GM04504 (cell line): ENCODE measurements at regions not wholly inside any gene's neighbourhood (a gene's known extent, or its start where the extent isn't known, plus 50 kb on each side); places are given as distances from the start of the nearest gene placed in this dataset.

ENCODE experiments used
- DNase-seq: peaks from one replicate; pipeline ENCODE4 v3.0.0-alpha.2; 2012; ENCODE audit warnings: low read depth

DNA sequence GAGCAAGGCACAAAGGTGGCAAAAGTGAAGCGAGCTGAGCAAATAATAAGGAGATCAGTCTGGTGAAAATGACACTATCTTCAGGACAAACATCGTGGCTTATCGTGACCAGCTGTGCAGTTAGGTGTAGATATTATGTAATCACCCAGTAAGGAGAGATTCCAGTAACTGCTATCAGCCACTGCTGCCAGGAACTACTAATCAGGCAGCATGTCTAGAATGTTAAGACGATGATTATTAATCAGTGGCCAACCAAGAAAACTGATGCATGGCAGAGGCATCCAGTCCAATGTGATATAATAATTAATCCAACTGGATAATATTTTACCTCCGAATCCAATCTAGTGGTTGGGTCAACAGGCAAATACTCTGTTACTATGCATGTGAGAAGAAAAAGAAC lies 252.7 kb upstream of the ZPLD1 start:
- DNase-seq = no peak

- DNase-seq = no peak
Observed at GRCh38 chr3:102183186-102183585, 251.6 kb upstream of the ZPLD1 start.

DNA sequence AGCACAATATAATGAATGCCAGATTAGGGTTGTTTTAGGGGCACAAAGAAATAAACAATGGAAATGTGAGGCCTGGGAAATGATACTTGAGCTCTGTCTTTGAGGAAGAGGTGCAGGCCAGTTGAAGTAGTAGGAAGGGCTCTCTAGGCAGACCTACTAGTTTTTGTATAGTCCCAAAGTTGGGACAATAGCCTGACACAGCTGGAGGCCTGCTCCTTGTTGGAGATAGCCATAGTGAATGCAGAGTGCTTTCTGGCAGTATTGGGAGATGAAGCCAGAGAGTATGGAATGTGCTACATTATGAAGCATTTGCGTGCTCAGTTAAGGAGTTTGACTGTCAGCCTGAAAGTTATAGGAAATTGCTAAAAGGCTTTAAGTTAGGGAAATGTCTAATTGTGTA lies 251.2 kb upstream of the ZPLD1 start:
- no peak for DNase-seq

DNA sequence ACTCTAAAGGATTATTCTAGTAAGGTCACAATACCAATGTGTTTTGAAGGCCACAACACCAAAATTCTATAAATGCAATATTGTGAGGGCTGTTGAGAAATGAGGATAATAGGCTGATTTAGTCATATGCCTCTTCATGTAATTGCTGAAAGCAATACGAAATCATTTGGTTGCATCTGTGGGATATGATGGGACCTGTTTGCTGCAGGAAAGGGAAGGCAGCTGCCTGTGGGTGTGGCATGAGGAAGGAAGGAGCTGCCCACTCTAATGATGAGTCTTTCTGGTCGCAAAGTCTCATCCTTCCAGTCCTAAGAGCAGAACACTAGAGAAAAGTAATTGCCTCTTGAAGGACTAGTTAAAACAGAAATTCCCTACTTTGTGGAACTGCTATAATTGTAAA lies 245.3 kb upstream of the ZPLD1 start:
- DNase-seq = no peak

DNA sequence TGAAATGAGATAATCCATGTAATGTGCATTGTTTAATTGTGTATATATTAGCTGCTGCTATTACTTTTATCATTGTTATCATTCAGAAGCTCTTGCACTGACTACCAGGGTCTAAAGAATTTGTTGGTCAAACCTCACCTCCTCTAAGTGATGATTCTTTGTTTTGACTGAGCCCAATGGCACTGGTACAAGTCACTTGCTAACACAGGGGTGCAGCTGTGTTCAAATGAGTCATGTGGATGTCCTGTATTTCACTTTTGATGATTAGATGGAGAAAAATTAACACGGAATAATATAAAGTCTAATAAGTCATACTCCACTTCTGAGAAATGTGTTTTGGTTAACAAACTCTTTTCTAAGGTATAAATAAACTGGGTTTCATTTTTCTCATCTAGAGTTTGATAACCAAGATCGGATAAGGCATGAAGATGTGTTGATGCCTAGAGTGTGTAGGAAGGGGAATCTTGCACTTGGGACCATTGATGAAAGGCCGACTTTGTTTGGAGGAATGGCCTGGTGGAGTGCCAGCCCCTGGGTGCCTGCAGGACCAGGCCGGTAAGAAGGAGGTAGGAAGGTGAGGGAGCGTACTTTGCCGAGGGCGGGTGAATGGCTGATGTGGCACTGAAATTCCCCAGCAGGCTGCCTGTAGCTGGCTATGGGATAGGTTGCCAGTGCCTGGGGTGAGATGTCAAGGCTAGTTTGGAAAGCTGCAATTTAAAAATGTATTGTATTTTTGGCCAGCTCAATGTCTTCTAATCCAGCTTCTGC lies 244.7 kb upstream of the ZPLD1 start:
- DNase-seq = no peak

GRCh38 chr3:102192575-102192974 lies 242.2 kb upstream of the ZPLD1 start:
- no peak for DNase-seq

GRCh38 chr3:102193255-102193654 lies 241.6 kb upstream of the ZPLD1 start:
- no peak for DNase-seq

DNA sequence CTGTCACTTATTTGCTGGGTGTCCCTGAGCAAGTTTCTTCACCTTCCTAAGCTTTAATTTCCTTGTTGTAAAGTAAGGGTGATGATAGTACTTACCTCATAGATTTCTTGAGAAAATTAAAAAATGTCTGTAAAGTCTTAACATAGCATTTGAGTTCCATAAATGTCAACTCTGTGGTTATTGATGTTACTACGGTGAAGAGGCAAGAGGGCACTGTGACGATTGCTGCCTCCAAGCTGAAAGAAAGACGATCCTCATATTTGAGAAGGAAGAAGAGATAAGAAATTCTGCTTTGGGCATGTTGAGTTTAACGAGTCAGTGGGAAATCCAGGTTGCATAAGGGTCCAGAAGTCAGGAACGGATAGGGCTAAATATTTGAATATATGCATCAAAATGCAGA lies 240.8 kb upstream of the ZPLD1 start:
- no peak for DNase-seq

DNA sequence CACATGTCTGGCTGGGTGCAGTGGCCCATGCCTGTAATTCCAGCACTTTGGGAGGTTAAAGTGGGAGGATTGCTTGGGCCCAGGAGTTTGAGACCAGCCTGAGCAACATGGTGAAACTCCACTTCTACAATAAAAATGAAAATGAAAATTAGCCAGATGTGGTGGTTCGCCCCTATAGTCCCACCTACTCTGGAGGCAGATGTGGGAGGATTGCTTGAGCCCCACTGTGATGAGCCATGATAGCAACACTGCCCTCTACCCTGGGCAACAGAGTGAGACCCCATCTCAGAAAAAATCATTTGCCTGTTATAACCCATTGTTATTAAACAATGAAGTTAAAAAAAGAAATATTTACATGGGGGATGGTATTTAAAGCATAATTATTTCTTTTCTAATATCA lies 240.1 kb upstream of the ZPLD1 start:
- no peak for DNase-seq

GRCh38 chr3:102195198-102195948 lies 239.4 kb upstream of the ZPLD1 start:
- DNase-seq = no peak

- DNase-seq = no peak
Observed at GRCh38 chr3:102200126-102200525, 234.7 kb upstream of the ZPLD1 start.

DNA sequence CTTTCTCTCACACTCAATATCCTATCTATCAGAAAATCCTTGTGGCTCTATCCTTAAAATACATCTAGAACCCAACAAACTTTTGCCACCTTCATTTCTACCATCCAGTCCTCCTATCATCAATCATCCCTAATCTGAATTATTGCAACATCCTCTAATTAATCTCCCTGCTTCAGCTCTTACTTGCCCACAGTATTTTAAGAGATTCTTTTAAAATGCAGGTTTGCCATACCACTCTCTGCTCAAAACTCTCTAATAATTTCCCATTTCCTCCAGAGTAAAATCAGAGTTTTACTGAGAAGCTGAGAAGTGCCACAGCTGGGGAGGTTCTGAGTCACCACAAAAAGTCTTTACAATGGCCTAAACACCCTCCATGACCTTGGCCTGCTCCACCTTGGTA lies 234.3 kb upstream of the ZPLD1 start:
- no peak for DNase-seq

GRCh38 chr3:102205647-102206046 lies 229.2 kb upstream of the ZPLD1 start:
- DNase-seq = no peak

DNA sequence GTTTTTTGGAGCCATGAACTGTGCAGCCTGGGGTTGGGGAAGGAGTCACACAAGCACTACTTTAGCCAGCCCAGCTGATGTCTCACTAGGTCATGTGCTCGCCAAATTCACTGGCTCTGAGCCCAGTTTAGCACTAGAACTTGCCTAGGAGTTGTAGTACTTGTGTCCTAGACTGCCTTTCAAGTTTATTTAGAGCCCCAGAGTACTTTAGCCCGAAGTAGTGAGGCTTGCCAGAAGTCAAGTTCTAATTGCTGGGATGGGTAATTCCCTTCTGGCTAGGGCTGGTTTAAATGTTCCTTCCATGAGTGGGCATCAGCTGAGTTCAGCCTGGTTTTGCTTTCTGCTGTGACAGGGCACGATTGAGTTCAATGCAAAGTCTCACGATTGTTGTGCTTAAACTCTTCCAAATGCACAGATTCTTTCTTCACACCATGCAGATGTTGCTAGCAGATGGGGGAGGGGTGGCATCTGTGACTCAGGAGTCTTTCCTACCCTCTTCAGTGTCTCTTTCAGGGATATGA lies 228.2 kb upstream of the ZPLD1 start:
- peak; percentile 83 for DNase-seq

DNA sequence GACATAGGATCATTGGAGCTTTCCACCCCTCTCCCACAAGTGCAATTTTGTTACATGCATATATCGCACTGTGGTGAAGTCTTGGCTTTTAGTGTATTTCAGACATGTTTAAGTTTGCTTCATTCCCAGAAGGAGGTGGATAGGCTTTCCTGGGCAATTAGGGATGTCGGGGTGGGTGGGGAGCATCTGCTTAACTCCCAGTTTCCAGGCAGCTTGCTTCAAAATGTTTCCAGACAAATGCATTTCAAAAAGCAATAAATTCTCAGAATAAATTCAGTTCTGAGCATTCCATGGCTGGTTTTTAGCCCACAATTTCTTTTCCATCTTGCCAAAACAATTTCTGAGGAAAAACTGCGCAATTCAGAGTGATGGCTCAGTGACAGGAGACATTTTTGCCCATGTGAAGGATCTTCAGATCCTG lies 227.7 kb upstream of the ZPLD1 start:
- DNase-seq = peak; percentile 75

DNA sequence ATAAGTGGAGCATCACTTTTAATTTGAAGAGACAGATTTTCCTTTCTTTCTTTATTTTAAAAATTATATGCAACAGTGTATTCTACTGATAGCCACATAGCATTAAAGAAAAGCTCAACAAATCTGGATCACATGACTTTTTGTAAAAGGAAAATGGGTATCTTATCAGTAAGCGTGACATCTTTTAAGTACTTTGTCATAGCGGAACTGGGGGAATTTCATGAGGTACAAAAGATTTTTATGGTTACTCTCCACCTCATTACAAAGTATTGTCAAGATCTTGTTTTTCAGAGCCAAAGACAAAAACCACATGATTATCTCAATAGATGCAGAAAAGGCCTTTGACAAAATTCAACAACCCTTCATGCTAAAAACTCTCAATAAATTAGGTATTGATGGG lies 219.6 kb upstream of the ZPLD1 start:
- no peak for DNase-seq

DNA sequence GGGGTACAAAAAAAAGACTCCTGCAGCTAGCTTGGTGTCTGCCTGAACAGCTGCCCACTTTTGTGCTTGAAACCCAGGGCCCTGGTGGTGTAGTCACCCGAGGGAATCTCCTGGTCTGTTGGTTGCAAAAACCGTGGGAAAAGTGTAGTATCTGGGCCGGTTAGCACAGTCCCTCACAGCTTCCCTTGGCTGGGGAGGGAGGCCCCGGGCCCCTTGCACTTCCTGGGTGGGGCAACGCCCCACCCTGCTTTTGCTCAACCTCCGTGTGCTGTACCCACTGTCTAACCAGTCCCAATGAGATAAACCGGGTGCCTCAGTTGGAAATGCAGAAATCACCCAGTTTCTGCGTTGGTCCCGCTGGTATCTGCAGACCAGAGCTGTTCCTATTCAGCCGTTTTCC lies 211.7 kb upstream of the ZPLD1 start:
- DNase-seq = no peak

- peak; percentile 11 for DNase-seq
Observed at GRCh38 chr3:102224171-102224570, 210.6 kb upstream of the ZPLD1 start.

DNA sequence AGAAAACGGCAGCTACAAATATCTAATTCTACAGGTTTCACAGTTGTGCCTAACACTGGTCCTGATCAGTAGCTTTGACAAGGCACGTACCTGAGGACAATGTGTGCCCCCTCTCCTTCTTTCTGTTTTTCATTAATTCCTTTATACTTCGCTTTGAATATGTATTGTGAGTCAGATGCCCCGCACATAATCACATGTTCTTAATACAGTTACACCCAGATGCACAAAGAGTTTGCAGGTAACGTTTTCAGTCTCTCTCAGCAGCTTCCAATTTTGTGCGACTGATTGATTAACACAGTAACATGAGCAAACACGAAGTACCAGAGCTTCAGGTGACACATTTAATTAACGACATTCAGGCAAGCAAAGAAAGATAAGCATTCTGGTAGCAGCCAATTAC lies 209.8 kb upstream of the ZPLD1 start:
- DNase-seq = no peak

- peak; percentile 46 for DNase-seq
Observed at GRCh38 chr3:102225407-102226132, 209.2 kb upstream of the ZPLD1 start.

DNA sequence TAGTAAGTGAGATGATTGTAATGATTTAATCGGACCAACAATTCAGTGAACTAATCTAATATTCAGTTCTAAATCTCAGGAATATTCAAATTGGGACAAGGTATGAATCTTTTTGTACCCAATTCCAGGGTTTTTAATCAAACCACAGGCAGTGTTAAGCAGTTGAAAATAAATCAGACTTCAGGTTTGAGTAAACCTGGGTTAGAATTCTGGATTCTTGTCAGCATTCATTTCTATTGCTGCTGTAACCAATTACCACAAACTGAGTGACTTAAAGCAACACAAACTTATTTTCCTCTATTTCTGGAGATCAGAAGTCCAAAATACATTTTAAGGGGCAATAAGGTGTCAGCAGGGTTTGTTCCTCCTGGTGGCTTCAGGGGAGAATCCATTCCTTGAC lies 208.4 kb upstream of the ZPLD1 start:
- no peak for DNase-seq

DNA sequence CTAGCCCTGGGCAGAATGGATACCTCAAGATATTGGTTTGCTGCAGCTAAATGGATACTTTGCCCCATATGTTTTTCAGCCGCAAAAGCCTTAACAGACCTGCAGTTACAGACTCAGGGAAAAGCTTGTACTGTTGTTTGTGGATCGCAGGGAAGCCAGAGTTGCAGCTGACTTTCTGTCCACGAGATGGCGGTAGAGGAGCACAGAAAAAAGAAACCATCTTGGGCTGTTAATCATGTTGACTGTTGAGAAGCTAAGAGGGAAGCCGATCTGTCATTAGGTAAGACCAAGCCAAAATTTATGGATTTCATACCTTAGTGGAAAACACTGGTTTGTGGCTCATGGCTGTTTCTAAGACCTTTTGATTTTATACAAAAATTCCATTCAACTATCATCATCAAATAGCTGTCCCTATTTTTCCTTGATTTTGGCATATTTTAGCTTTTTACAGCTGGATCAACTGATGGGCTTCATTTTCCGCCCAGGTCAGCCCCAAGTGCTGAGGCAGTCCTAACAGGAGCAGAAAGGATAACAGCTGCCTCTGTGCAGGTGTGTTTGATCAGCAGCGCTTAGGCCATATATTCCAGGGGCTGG lies 205.7 kb upstream of the ZPLD1 start:
- DNase-seq = peak; percentile 50
